Hepatocyte (in vitro differentiated cells): ENCODE measurements at regions not wholly inside any gene's neighbourhood (a gene's known extent, or its start where the extent isn't known, plus 50 kb on each side); places are given as distances from the start of the nearest gene placed in this dataset.

Experiments
- EZH2 ChIP-seq: fragments of 200-600 bp; sonication (generic); IDR thresholded peaks from 2 replicates; pipeline ENCODE4 v1.6.1; 2016; ENCODE audit warnings: antibody characterized with exemption, mild to moderate bottlenecking, borderline replicate concordance
- TF ChIP-seq, protein P1 (sequence below): fragments of 200-600 bp; sonication (generic); IDR thresholded peaks from 2 replicates; pipeline ENCODE4 v1.5.1; 2016; ENCODE audit warnings: antibody characterized with exemption, mild to moderate bottlenecking; ENCODE audit not compliant: poor library complexity

DNA sequence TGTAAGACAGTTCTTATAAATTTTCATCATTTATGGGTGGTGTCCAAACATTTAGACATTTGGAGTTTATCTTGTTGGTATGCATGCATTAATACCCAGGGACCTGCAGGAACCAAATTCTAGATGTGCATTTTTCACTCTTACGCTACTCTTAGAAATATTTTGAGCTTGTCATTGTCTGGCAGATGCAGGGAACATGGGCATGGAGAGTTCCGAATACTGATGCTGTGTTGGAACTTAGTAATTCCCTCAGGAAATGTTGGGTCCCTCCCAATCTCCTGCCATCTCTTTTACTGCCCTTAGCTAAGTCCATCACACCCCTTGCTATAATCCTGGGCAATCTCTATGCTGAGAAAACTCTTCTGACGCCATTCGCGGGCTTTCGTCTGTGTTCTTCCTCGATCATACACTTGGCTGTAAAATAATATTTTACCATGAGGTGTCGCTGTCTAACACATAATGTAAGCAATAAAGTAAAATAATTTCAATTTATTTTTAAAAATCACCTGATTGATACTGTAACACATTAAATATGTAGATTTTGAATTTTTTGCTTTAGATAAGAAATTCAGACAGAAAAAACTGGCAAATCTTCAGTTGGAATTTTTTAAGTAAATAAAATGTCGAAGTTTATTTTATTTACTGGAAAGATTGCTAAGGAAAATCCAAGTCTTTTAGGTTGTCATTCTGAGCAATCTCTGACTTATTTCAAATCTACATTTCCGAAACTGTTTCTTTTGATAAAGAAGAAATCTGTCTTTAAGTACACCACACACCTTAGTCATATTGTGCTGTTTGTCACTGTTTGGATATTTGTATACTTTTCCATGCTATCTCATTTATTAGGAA is 304.1 kb upstream of the SSTR1 start:
- TF ChIP-seq, protein P1, sequence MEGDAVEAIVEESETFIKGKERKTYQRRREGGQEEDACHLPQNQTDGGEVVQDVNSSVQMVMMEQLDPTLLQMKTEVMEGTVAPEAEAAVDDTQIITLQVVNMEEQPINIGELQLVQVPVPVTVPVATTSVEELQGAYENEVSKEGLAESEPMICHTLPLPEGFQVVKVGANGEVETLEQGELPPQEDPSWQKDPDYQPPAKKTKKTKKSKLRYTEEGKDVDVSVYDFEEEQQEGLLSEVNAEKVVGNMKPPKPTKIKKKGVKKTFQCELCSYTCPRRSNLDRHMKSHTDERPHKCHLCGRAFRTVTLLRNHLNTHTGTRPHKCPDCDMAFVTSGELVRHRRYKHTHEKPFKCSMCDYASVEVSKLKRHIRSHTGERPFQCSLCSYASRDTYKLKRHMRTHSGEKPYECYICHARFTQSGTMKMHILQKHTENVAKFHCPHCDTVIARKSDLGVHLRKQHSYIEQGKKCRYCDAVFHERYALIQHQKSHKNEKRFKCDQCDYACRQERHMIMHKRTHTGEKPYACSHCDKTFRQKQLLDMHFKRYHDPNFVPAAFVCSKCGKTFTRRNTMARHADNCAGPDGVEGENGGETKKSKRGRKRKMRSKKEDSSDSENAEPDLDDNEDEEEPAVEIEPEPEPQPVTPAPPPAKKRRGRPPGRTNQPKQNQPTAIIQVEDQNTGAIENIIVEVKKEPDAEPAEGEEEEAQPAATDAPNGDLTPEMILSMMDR = peak; percentile 84
- no peak for TF ChIP-seq EZH2
